CD8-positive, alpha-beta memory T cell (primary cell): ENCODE measurements at regions not wholly inside any gene's neighbourhood (a gene's known extent, or its start where the extent isn't known, plus 50 kb on each side); places are given as distances from the start of the nearest gene placed in this dataset.
A peak's percentile ranks its signal among the peaks of the same experiment; 100 is the strongest.

Experiments used
- CTCF ChIA-PET: fragments of 350-600 bp; sonication (Branson Sonifier 250); formaldehyde crosslinking; loops from one replicate; lab custom pipeline; 2021; ENCODE audit warnings: antibody characterized with exemption; lab: Charles Lee
- POLR2A ChIA-PET: fragments of 350-600 bp; sonication (Branson Sonifier 250); formaldehyde crosslinking; loops from one replicate; lab custom pipeline; 2021; ENCODE audit warnings: antibody characterized with exemption; lab: Charles Lee
- DNase-seq, 5 donors: peaks; one replicate each; pipeline versions ENCODE4 v3.0.0 to v3.0.0-alpha.2; 2020 to 2022; ENCODE audit warnings: mixed read lengths in 1 of 5
- H3K27ac ChIP-seq: one replicate; pipeline ENCODE4 v1.7.0; 2013; ENCODE audit warnings: low read depth, mild to moderate bottlenecking, low read length, moderate library complexity
- H3K27me3 ChIP-seq: 2 replicates; pipeline ENCODE4 v1.7.0; 2013; ENCODE audit warnings: low read length, mild to moderate bottlenecking; ENCODE audit not compliant: insufficient read depth, poor library complexity, severe bottlenecking
- H3K36me3 ChIP-seq: 2 replicates; pipeline ENCODE4 v1.7.0; 2013; ENCODE audit warnings: mild to moderate bottlenecking, low read length, moderate library complexity; ENCODE audit not compliant: insufficient read depth
- H3K4me1 ChIP-seq: 2 replicates; pipeline ENCODE4 v1.7.0; 2013; ENCODE audit warnings: mild to moderate bottlenecking, low read length, moderate library complexity; ENCODE audit not compliant: insufficient read depth
- H3K4me3 ChIP-seq: 2 replicates; pipeline ENCODE4 v1.7.0; 2013; ENCODE audit warnings: mild to moderate bottlenecking, low read length
- H3K9me3 ChIP-seq: 2 replicates; pipeline ENCODE4 v1.7.0; 2013; ENCODE audit warnings: mild to moderate bottlenecking, low read length
- H3K27ac Mint-ChIP-seq, 8 donors: one replicate each; pipeline ENCODE4 v1.8.0; 2020 to 2021; ENCODE audit warnings: mixed read lengths in 8 of 8, mild to moderate bottlenecking in 6 of 8, inconsistent platforms in 3 of 8, moderate library complexity in 3 of 8
- H3K27me3 Mint-ChIP-seq, 2 donors: one replicate each; pipeline ENCODE4 v1.8.0; 2020 to 2021; ENCODE audit warnings: mixed read lengths in 2 of 2, mild to moderate bottlenecking in 1 of 2, moderate library complexity in 1 of 2
- H3K36me3 Mint-ChIP-seq, 3 donors: one replicate each; pipeline ENCODE4 v1.8.0; 2020 to 2021; ENCODE audit warnings: mixed read lengths in 3 of 3, inconsistent platforms in 1 of 3, mild to moderate bottlenecking in 1 of 3
- H3K4me1 Mint-ChIP-seq, 3 donors: one replicate each; pipeline ENCODE4 v1.8.0; 2020 to 2021; ENCODE audit warnings: mixed read lengths in 3 of 3, inconsistent platforms in 1 of 3, mild to moderate bottlenecking in 1 of 3
- H3K4me3 Mint-ChIP-seq, 7 donors: one replicate each; pipeline ENCODE4 v1.8.0; 2020 to 2021; ENCODE audit warnings: mixed read lengths in 7 of 7, mild to moderate bottlenecking in 6 of 7, moderate library complexity in 4 of 7, inconsistent platforms in 2 of 7
- H3K9me3 Mint-ChIP-seq, 5 donors: one replicate each; pipeline ENCODE4 v1.8.0; 2020 to 2022; ENCODE audit warnings: mixed read lengths in 5 of 5, mild to moderate bottlenecking in 3 of 5, moderate library complexity in 2 of 5, inconsistent platforms in 1 of 5

- Mint-ChIP-seq H3K27ac (no peak overlapping the region), H3K27me3 (peaks cover 3% of the 10 kb centered on the region in 2 donors), H3K36me3 (no peaks in the 10 kb centered on the region), H3K4me1 (peaks cover 6 to 21% (median 8%) of the 10 kb centered on the region in 3 donors), H3K4me3 (no peak overlapping the region), H3K9me3 (no peaks in the 10 kb centered on the region)
- peaks cover 18% of the 10 kb centered on the region for H3K4me1 ChIP-seq
- no peaks in the 10 kb centered on the region for H3K27me3 ChIP-seq
- H3K27ac ChIP-seq, result no peak overlapping the region
- ChIA-PET CTCF (no interaction called here), POLR2A (no interaction called here)
- no peaks in the 10 kb centered on the region for H3K36me3 ChIP-seq
- H3K4me3 ChIP-seq, result no peak overlapping the region
- H3K9me3 ChIP-seq, result no peaks in the 10 kb centered on the region
- DNase-seq, result no peak
Observed at GRCh38 chr2:236963631-236964182, 122.0 kb upstream of the COPS8 start.

GRCh38 chr2:236964291-236964690 is 121.4 kb upstream of the COPS8 start:
- Mint-ChIP-seq H3K4me1 (peaks cover 12 to 26% (median 12%) of the 10 kb centered on the region in 3 donors), H3K36me3 (no peaks in the 10 kb centered on the region), H3K4me3 (no peak overlapping the region), H3K27me3 (peaks cover 3% of the 10 kb centered on the region in 2 donors), H3K27ac (peak overlapping the region in 2 of 8 donors; percentile 3 to 15), H3K9me3 (no peaks in the 10 kb centered on the region)
- DNase-seq, result no peak
- H3K36me3 ChIP-seq, result no peaks in the 10 kb centered on the region
- POLR2A ChIA-PET, result no interaction called here
- no peaks in the 10 kb centered on the region for H3K9me3 ChIP-seq
- no peak overlapping the region for H3K27ac ChIP-seq
- no peaks in the 10 kb centered on the region for H3K27me3 ChIP-seq
- no peak overlapping the region for H3K4me3 ChIP-seq
- H3K4me1 ChIP-seq, result peaks cover 24% of the 10 kb centered on the region
- CTCF ChIA-PET, result no interaction called here

GRCh38 chr2:236965021-236965840 is 120.5 kb upstream of the COPS8 start:
- CTCF ChIA-PET, result no interaction called here
- H3K27ac Mint-ChIP-seq, result peak overlapping the region in 1 of 8 donors; percentile 29
- POLR2A ChIA-PET, result no interaction called here
- Histone ChIP-seq H3K9me3 (no peaks in the 10 kb centered on the region), H3K27ac (no peak overlapping the region), H3K4me3 (no peak overlapping the region), H3K4me1 (peaks cover 33% of the 10 kb centered on the region), H3K27me3 (no peaks in the 10 kb centered on the region), H3K36me3 (no peaks in the 10 kb centered on the region)
- no peaks in the 10 kb centered on the region for H3K36me3 Mint-ChIP-seq
- H3K4me3 Mint-ChIP-seq, result no peak overlapping the region
- H3K4me1 Mint-ChIP-seq, result peaks cover 22 to 36% (median 22%) of the 10 kb centered on the region in 3 donors
- H3K9me3 Mint-ChIP-seq, result no peaks in the 10 kb centered on the region
- no peak for DNase-seq
- H3K27me3 Mint-ChIP-seq, result peaks cover 0 to 1% of the 10 kb centered on the region in 2 donors

- no peaks in the 10 kb centered on the region for H3K27me3 ChIP-seq
- no peak for DNase-seq
- Mint-ChIP-seq H3K27me3 (peaks cover 0 to 4% of the 10 kb centered on the region in 2 donors), H3K36me3 (no peaks in the 10 kb centered on the region), H3K27ac (no peak overlapping the region), H3K4me1 (peaks cover 23 to 40% (median 24%) of the 10 kb centered on the region in 3 donors), H3K9me3 (no peaks in the 10 kb centered on the region), H3K4me3 (no peak overlapping the region)
- H3K9me3 ChIP-seq, result no peaks in the 10 kb centered on the region
- CTCF ChIA-PET, result no interaction called here
- no peaks in the 10 kb centered on the region for H3K36me3 ChIP-seq
- POLR2A ChIA-PET, result no interaction called here
- peaks cover 39% of the 10 kb centered on the region for H3K4me1 ChIP-seq
- no peak overlapping the region for H3K27ac ChIP-seq
- H3K4me3 ChIP-seq, result no peak overlapping the region
Observed at GRCh38 chr2:236965841-236966096, 119.9 kb upstream of the COPS8 start.

GRCh38 chr2:236967499-236967783 is 118.2 kb upstream of the COPS8 start:
- H3K36me3 ChIP-seq, result no peaks in the 10 kb centered on the region
- no peak overlapping the region for H3K4me3 ChIP-seq
- no peaks in the 10 kb centered on the region for H3K9me3 Mint-ChIP-seq
- H3K4me1 ChIP-seq, result peaks cover 43% of the 10 kb centered on the region
- H3K27me3 Mint-ChIP-seq, result peaks cover 0 to 4% of the 10 kb centered on the region in 2 donors
- H3K4me1 Mint-ChIP-seq, result peaks cover 23 to 40% (median 24%) of the 10 kb centered on the region in 3 donors
- ChIA-PET CTCF (no interaction called here), POLR2A (no interaction called here)
- peak overlapping the region in 1 of 7 donors; percentile 57 for H3K4me3 Mint-ChIP-seq
- no peak overlapping the region for H3K27ac ChIP-seq
- no peaks in the 10 kb centered on the region for H3K9me3 ChIP-seq
- DNase-seq, result no peak
- H3K36me3 Mint-ChIP-seq, result no peaks in the 10 kb centered on the region
- no peaks in the 10 kb centered on the region for H3K27me3 ChIP-seq
- peak overlapping the region in 7 of 8 donors; percentile 48 to 99 (median 93) for H3K27ac Mint-ChIP-seq

GRCh38 chr2:236968101-236968879 is 117.4 kb upstream of the COPS8 start:
- H3K4me1 ChIP-seq, result peaks cover 43% of the 10 kb centered on the region

GRCh38 chr2:236968880-236969534 is 116.7 kb upstream of the COPS8 start:
- H3K4me3 Mint-ChIP-seq, result peak overlapping the region in 6 of 7 donors; percentile 62 to 93 (median 74)
- ChIA-PET POLR2A (no interaction called here), CTCF (no interaction called here)

More at GRCh38 chr2:236968101-236968879, 117.4 kb upstream of the COPS8 start:
- Histone ChIP-seq H3K27me3 (no peaks in the 10 kb centered on the region), H3K36me3 (no peaks in the 10 kb centered on the region), H3K4me3 (peak overlapping the region; percentile 11), H3K27ac (peak overlapping the region; percentile 18), H3K9me3 (no peaks in the 10 kb centered on the region)
- ChIA-PET CTCF (no interaction called here), POLR2A (no interaction called here)
- DNase-seq, result peak; percentile 9 to 87 (median 62)
- Mint-ChIP-seq H3K36me3 (no peaks in the 10 kb centered on the region), H3K4me1 (peaks cover 23 to 40% (median 24%) of the 10 kb centered on the region in 3 donors), H3K9me3 (no peaks in the 10 kb centered on the region), H3K27ac (peak overlapping the region; percentile 31 to 99 (median 94)), H3K4me3 (peak overlapping the region; percentile 8 to 86 (median 38)), H3K27me3 (peaks cover 0 to 4% of the 10 kb centered on the region in 2 donors)

More at GRCh38 chr2:236968880-236969534, 116.7 kb upstream of the COPS8 start:
- Histone ChIP-seq H3K36me3 (no peaks in the 10 kb centered on the region), H3K27ac (no peak overlapping the region), H3K27me3 (no peaks in the 10 kb centered on the region), H3K4me3 (peak overlapping the region; percentile 4), H3K9me3 (no peaks in the 10 kb centered on the region), H3K4me1 (peaks cover 43% of the 10 kb centered on the region)
- peaks cover 0 to 4% of the 10 kb centered on the region in 2 donors for H3K27me3 Mint-ChIP-seq
- H3K9me3 Mint-ChIP-seq, result no peaks in the 10 kb centered on the region
- peaks cover 23 to 40% (median 24%) of the 10 kb centered on the region in 3 donors for H3K4me1 Mint-ChIP-seq
- H3K36me3 Mint-ChIP-seq, result no peaks in the 10 kb centered on the region
- peak overlapping the region; percentile 87 to 99 (median 95) for H3K27ac Mint-ChIP-seq
- peak in 1 of 5 donors; percentile 43 for DNase-seq
